Common myeloid progenitor, CD34-positive (primary cell): ENCODE measurements at regions not wholly inside any gene's neighbourhood (a gene's known extent, or its start where the extent isn't known, plus 50 kb on each side); places are given as distances from the start of the nearest gene placed in this dataset.

Source experiments
- CTCF ChIA-PET: fragments of 350-600 bp; sonication (Branson Sonifier 250); formaldehyde crosslinking; loops from one replicate; lab custom pipeline; 2021; ENCODE audit warnings: antibody characterized with exemption; lab: Charles Lee
- POLR2A ChIA-PET: fragments of 350-600 bp; sonication (Branson Sonifier 250); formaldehyde crosslinking; loops from one replicate; lab custom pipeline; 2021; ENCODE audit warnings: antibody characterized with exemption; lab: Charles Lee
- DNase-seq, 3 donors: peaks; one replicate each; pipeline versions ENCODE4 v3.0.0 to v3.0.0-alpha.2; 2013
- H3K27ac ChIP-seq, 2 experiments: 1 replicate in 1 of 2; 2 replicates in 1 of 2; pipeline ENCODE4 v1.7.0; 2013; ENCODE audit warnings: inconsistent platforms in 2 of 2, low read length in 2 of 2, mild to moderate bottlenecking in 2 of 2, low read depth in 1 of 2, moderate library complexity in 1 of 2; ENCODE audit not compliant: severe bottlenecking in 2 of 2, insufficient read depth in 1 of 2, poor library complexity in 1 of 2
- H3K27me3 ChIP-seq, 5 experiments: replicated peaks in 2 of 5; 1 replicate in 3 of 5; 2 replicates in 2 of 5; pipeline versions ENCODE4 v1.6.1 to v1.7.0; 2013; ENCODE audit warnings: low read length in 4 of 5, mild to moderate bottlenecking in 2 of 5, moderate library complexity in 2 of 5, inconsistent platforms in 1 of 5; ENCODE audit not compliant: insufficient read depth in 5 of 5, control insufficient read depth in 4 of 5
- H3K36me3 ChIP-seq, 4 experiments: 1 replicate in 2 of 4; 2 replicates in 2 of 4; pipeline versions ENCODE4 v1.6.1 to v1.7.0; 2013; ENCODE audit warnings: low read length in 3 of 4, control low read depth in 1 of 4, mild to moderate bottlenecking in 1 of 4; ENCODE audit not compliant: control insufficient read depth in 4 of 4, insufficient read depth in 4 of 4
- H3K4me1 ChIP-seq, 4 experiments: 1 replicate in 3 of 4; 2 replicates in 1 of 4; pipeline versions ENCODE4 v1.6.1 to v1.7.1; 2013; ENCODE audit warnings: low read length in 3 of 4, mild to moderate bottlenecking in 3 of 4, control low read depth in 1 of 4, inconsistent platforms in 1 of 4, moderate library complexity in 1 of 4; ENCODE audit not compliant: control insufficient read depth in 4 of 4, insufficient read depth in 4 of 4; ENCODE audit errors: control extremely low read depth in 1 of 4
- H3K4me3 ChIP-seq, 7 experiments: 1 replicate in 4 of 7; 2 replicates in 3 of 7; pipeline versions ENCODE4 v1.5.1 to v1.7.0; 2013; ENCODE audit warnings: mild to moderate bottlenecking in 7 of 7, low read length in 6 of 7, moderate library complexity in 6 of 7, inconsistent platforms in 2 of 7, low read depth in 2 of 7, control low read depth in 1 of 7; ENCODE audit not compliant: insufficient read depth in 4 of 7, control insufficient read depth in 1 of 7; ENCODE audit errors: extremely low read depth in 1 of 7
- H3K9me3 ChIP-seq, 5 experiments: 1 replicate in 4 of 5; 2 replicates in 1 of 5; pipeline versions ENCODE4 v1.6.1 to v1.7.1; 2013; ENCODE audit warnings: low read length in 4 of 5, mild to moderate bottlenecking in 2 of 5, inconsistent platforms in 1 of 5, low read depth in 1 of 5, moderate library complexity in 1 of 5; ENCODE audit not compliant: control insufficient read depth in 4 of 5, insufficient read depth in 2 of 5; ENCODE audit errors: control extremely low read depth in 1 of 5
- WGBS: methylation state at CpG from one replicate; pipeline ENCODE4 v1.1.5; 2013; ENCODE audit not compliant: insufficient coverage; 5-methylcytosine and 5-hydroxymethylcytosine counted together

DNA sequence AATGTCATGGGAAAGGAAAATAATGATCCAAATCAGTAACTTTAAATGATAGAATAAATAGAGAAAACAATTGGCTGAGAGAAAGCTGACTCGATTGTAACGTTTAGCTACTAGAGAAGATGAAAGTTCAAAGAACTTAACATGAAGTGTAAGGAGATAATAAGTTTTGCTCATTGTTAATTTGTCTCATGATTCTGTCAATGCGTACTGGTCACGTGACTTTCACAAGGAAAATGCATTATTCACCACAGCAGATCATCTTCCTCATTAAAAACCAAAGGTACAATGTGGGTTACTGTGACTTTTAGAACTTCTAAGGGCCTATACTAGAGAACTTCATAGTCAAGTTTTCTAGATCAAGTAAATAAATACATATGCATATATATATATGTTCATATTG is 1207.2 kb downstream of the EFNB2 start:
- CTCF ChIA-PET: no interaction called here
- WGBS: no CpG with 5 or more reads among the region's 4 CpGs

DNA sequence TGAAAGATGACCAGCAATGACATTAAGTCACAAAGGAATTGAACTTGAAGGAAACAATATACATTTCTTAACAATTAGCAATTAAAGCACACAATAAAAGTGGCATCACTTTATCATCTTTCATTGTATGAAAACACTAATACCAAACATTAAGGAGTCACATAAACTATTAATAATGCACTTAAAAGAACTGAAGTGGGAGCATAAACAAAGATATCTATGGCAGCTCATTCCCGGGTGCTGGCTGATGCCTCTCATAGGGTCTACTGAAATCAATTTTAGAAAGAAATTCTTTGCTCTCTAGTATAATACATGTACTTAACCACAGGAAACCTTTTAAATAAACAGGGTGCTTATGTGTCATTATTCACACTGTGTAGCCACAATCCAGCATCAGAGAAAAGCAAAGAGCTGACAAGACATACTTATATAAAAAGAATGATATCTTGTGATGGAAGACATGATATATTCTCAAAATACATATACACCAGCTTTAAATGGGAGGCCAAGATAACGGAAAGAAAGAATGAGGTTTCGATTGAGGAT is 1207.8 kb downstream of the EFNB2 start:
- 100% methylated on average over 1 of the region's 3 CpGs for WGBS
- Histone ChIP-seq H3K36me3 (no peaks in the 10 kb centered on the region), H3K4me1 (no peaks in the 10 kb centered on the region), H3K9me3 (peaks cover 0 to 3% (median 0%) of the 10 kb centered on the region in 5 experiments), H3K4me3 (no peak overlapping the region), H3K27me3 (no peaks in the 10 kb centered on the region), H3K27ac (no peak overlapping the region)
- CTCF ChIA-PET: no interaction called here
- no peak for DNase-seq
- POLR2A ChIA-PET: no interaction called here

More for the DNA sequence above, 1207.2 kb downstream of the EFNB2 start:
- POLR2A ChIA-PET: no interaction called here
- Histone ChIP-seq H3K27me3 (no peaks in the 10 kb centered on the region), H3K4me3 (no peak overlapping the region), H3K36me3 (no peaks in the 10 kb centered on the region), H3K9me3 (peaks cover 0 to 3% (median 0%) of the 10 kb centered on the region in 5 experiments), H3K4me1 (no peaks in the 10 kb centered on the region), H3K27ac (no peak overlapping the region)
- no peak for DNase-seq

DNA sequence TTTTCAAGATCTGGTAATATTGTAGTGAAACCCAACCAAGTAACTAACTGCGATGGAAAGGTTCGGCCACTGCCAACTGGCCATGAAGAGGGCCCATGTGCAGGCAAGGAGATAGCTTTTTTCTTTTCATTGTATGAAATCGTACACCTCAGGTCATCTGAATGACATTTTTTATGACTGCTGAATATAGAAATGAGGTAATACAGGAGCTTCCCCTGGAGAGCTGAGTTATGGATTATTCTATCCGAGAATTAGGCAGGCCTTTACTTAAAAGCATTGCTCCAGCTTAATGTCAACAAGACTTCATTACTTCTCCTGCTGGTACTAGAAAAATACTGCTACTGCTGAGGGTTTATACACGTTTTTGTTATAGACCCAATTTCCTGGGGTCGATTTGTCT is 1215.6 kb downstream of the EFNB2 start:
- no peaks in the 10 kb centered on the region for H3K9me3 ChIP-seq
- no peaks in the 10 kb centered on the region for H3K36me3 ChIP-seq
- H3K27me3 ChIP-seq: no peaks in the 10 kb centered on the region
- 100% methylated on average over 2 of the region's 6 CpGs for WGBS
- DNase-seq: no peak
- H3K4me1 ChIP-seq: no peaks in the 10 kb centered on the region
- H3K27ac ChIP-seq: no peak overlapping the region
- H3K4me3 ChIP-seq: no peak overlapping the region
- POLR2A ChIA-PET: no interaction called here
- CTCF ChIA-PET: no interaction called here

DNA sequence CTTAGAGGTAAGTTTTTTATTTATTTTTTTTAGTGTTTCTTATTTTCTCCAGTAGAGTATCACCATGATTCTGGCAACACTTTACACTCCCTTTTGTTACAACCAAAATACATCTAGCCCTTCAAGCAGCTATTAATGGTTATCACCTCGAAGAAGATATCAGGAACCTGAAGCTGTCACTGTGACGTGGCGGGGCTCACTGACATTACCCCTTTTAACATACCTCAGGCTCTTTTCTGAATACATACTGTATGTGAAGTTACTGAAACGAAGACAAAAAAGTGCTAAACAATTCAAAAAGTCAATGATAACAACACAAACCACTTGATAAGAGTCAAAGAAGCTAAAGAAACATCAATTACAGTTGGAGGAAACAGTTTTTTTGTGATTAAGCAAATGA is 1218.7 kb downstream of the EFNB2 start:
- no peak overlapping the region for H3K4me3 ChIP-seq
- 82% methylated on average over 3 of the region's 4 CpGs for WGBS
- no peaks in the 10 kb centered on the region for H3K4me1 ChIP-seq
- H3K27me3 ChIP-seq: no peaks in the 10 kb centered on the region
- no peaks in the 10 kb centered on the region for H3K36me3 ChIP-seq
- no peak overlapping the region for H3K27ac ChIP-seq
- ChIA-PET POLR2A (no interaction called here), CTCF (no interaction called here)
- H3K9me3 ChIP-seq: no peaks in the 10 kb centered on the region
- DNase-seq: no peak

DNA sequence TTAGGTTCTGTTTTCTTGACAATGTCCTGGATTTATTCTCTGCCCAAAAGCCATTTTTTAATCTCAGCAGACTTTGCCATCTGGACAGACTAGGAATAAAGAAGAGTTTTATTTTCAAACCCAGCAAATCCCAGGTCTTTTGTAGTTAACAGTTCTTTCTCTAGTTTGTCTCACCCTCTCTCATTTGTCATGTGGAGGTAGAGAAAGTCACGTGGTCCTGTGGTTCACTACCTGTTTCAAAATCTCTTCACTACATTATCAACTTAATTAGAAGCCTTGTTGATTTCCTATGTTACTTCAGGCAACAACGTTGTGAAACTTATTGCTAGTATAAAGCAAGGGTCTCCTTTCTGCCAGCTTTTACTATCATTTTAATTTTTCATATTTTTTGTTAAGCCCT is 1222.6 kb downstream of the EFNB2 start:
- DNase-seq: no peak
- Histone ChIP-seq H3K4me1 (no peaks in the 10 kb centered on the region), H3K27ac (no peak overlapping the region), H3K36me3 (no peaks in the 10 kb centered on the region), H3K9me3 (no peaks in the 10 kb centered on the region), H3K27me3 (no peaks in the 10 kb centered on the region), H3K4me3 (no peak overlapping the region)
- ChIA-PET CTCF (no interaction called here), POLR2A (no interaction called here)
- 86% methylated on average over 1 of the region's 2 CpGs for WGBS

DNA sequence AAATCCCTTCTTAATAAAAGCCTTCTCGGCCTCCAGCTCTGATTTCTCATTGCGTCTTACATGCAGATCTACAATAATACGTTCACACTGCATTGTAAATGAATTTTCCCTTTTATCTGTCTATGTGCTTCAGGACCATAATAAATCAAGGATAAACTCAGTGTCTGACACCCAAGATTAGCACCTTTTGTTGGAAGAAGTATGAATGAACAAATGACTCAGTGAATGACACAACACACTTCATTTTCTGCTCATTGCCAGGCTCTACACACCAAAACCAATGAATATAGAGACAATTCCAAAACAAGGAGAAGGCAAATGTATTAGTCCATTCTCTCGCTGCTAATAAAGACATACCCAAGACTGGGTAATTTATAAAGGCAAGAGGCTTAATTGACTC is 1224.4 kb downstream of the EFNB2 start:
- Histone ChIP-seq H3K27me3 (no peaks in the 10 kb centered on the region), H3K4me1 (no peaks in the 10 kb centered on the region), H3K4me3 (no peak overlapping the region), H3K9me3 (no peaks in the 10 kb centered on the region), H3K27ac (no peak overlapping the region), H3K36me3 (no peaks in the 10 kb centered on the region)
- no peak for DNase-seq
- CTCF ChIA-PET: no interaction called here
- WGBS: 100% methylated on average over 3 of the region's 4 CpGs
- POLR2A ChIA-PET: no interaction called here

DNA sequence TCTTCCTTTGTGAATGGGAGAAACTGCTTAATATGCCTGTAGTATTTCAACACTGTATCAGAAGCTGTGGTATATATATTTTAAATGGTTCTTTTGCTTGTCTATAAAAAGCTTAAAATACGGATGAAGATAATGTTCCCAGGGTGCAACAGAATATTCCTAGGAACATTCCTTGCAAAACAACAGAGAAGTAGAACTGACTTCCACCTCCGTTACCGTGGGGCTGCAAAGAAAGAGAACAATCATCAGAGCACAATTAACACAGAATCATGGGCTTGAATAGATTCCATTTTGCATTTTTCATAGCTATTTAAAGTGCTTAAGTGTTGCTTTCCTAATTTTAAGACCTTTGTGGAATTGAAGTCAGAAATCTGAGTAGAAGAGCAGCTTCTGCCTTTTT is 1227.7 kb downstream of the EFNB2 start:
- no CpG with 5 or more reads among the region's 3 CpGs for WGBS
- H3K4me1 ChIP-seq: no peaks in the 10 kb centered on the region
- H3K4me3 ChIP-seq: no peak overlapping the region
- no peak for DNase-seq
- H3K9me3 ChIP-seq: no peaks in the 10 kb centered on the region
- ChIA-PET CTCF (no interaction called here), POLR2A (no interaction called here)
- H3K27me3 ChIP-seq: no peaks in the 10 kb centered on the region
- H3K27ac ChIP-seq: no peak overlapping the region
- no peaks in the 10 kb centered on the region for H3K36me3 ChIP-seq
